Epithelial cell of proximal tubule (primary cell): ENCODE measurements at regions not wholly inside any gene's neighbourhood (a gene's known extent, or its start where the extent isn't known, plus 50 kb on each side); places are given as distances from the start of the nearest gene placed in this dataset.

Experiments used
- DNase-seq: peaks from one replicate; pipeline ENCODE4 v3.0.0-alpha.2; 2011; ENCODE audit warnings: low read depth
- H3K4me3 ChIP-seq: 2 replicates; pipeline ENCODE4 v1.5.1; 2011; ENCODE audit warnings: low read depth, mild to moderate bottlenecking, low read length
- TF ChIP-seq, protein P1 (sequence below): conservative IDR thresholded peaks from 2 replicates; pipeline ENCODE4 v1.5.1; 2012; ENCODE audit warnings: low read depth, mild to moderate bottlenecking, low read length

DNA sequence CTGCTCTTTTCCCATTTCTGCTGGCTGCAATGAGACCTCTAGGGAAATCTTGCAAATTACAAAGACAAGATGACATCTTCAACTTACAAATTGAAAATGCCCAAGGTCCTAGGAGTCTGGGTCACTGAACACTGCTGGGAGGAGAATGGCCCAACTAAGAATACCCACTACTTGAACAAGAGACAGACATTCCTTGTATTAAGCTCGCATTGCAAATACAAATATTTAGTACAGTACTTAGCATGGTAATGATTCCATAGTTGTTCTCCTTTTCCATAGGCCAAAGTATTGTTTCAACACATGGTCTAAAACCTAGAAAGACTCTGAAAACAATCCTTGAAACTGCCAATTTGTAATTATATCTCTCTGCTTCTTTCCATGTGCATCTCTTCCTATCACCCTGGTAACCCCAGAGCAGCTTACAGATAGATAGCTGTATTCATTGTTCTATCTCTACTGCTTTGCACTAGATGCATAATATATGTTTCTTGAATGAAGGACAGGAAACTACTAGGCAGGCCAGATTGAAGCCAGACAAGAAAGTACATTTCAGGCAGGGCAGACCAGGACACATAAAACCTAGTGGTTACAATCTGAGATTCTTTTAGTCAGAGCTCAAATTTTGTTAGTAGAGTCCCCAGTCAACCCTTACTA, 1545.7 kb upstream of the TENM4 start:
- no peak for DNase-seq
- TF ChIP-seq, protein P1, sequence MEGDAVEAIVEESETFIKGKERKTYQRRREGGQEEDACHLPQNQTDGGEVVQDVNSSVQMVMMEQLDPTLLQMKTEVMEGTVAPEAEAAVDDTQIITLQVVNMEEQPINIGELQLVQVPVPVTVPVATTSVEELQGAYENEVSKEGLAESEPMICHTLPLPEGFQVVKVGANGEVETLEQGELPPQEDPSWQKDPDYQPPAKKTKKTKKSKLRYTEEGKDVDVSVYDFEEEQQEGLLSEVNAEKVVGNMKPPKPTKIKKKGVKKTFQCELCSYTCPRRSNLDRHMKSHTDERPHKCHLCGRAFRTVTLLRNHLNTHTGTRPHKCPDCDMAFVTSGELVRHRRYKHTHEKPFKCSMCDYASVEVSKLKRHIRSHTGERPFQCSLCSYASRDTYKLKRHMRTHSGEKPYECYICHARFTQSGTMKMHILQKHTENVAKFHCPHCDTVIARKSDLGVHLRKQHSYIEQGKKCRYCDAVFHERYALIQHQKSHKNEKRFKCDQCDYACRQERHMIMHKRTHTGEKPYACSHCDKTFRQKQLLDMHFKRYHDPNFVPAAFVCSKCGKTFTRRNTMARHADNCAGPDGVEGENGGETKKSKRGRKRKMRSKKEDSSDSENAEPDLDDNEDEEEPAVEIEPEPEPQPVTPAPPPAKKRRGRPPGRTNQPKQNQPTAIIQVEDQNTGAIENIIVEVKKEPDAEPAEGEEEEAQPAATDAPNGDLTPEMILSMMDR, result no peak

DNA sequence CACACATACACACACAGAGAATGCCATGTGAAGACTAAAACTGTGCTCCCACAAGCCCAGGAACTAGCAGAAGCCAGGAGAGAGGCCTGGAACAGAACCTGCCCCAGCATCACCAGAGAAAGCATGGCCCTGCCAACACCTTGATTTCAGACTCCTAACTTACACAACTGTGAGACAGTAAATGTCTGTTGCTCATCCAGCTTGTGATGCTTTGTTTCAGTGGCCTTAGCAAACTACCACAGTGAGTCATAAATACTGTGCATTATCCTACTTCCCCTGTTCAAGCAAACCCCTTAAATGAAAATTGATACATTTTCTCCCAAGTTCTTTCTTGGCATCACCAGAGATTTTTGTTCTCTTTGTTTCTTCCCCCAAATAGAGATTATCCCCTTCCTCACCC, 1539.4 kb upstream of the TENM4 start:
- no peak overlapping the region for H3K4me3 ChIP-seq
- DNase-seq, result peak; percentile 37
- TF ChIP-seq, protein P1, result no peak

More for the DNA sequence above, 1545.7 kb upstream of the TENM4 start:
- H3K4me3 ChIP-seq, result no peak overlapping the region

DNA sequence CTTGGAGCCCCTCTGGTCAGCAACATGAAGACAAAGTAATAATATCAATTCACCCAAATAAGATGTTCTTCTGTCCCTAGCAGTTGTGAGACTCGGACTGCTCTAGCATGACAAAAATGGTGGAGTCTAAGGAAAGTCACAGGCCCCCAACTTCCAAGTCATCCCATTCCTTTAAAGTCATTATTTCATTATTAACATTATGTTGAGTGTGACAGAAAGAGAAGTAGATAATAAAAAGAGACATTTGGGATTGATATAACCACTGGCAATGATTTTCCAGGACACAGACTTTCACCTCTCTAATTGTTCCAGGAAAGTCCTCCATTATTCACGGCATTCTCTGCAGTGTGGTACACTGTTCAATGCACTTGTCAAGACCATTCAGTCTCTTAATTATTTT, 1533.0 kb upstream of the TENM4 start:
- TF ChIP-seq, protein P1, result no peak
- DNase-seq, result no peak
- H3K4me3 ChIP-seq, result no peak overlapping the region

DNA sequence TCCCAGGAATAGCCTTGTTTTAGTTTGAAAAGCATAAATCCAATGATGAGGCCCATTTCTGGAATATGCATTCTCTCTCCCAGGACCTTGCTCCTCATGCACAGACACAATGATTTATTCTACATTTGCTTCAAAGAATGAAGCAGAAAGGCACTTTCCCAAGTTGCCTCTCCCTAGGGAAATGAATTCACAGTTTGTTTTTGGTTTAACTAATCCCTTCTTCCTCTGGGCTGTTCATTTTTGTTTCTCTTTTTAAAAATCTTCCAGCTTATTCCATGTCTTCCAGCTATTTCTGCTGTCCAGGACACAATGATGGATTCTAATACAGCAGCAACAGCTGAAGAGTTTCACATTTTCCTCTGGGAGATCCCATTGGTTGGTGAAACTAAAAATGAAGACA, 1529.2 kb upstream of the TENM4 start:
- H3K4me3 ChIP-seq, result no peak overlapping the region
- DNase-seq, result no peak
- TF ChIP-seq, protein P1, result no peak

DNA sequence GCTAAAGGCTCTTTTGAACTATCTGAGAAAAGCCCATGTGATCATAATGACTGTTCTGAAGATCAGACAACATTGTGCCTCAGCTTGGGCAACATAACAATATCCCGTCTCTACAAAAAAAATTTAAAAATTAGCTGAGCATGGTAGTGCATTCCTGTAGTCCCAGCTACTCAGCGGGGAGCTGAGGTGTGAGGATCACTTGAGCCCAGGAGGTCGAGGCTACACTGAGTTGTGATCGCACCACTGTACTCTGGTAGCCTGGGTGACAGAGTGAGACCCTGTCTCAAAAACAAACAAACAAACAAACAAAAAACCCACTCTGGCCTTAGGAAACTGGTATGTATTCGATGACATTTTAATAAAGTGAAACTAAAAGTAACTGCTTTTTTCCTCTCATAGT, 1526.8 kb upstream of the TENM4 start:
- TF ChIP-seq, protein P1, result no peak
- no peak overlapping the region for H3K4me3 ChIP-seq
- no peak for DNase-seq

DNA sequence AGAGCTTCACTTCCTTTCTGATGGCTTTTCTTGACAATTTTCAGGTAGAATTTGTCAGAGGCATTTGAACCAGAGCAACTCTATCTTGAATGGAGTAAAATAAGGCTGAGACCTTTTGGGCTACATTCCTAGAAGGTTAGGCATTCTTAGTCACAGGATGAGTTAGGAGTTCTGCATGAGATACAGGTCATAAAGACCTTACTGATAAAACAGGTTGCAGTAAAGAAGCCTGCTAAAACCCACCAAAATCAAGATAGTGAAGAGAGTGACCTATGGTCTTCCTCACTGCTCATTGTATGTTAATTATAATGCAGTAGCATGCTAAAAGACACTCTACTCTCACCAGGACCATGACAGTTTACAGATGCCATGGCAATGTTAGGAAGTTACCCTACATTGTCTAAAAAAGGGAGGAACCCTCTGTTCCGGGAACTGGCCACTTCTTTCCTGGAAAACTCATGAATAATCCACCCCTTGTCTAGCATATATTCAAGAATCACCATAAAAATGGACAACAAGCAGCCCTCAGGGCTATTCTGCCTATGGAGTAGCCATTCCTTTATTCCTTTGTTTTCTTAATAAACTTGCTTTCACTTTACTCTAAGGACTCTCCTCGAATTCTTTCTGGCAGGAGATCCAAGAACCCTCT, 1519.7 kb upstream of the TENM4 start:
- TF ChIP-seq, protein P1, result no peak
- H3K4me3 ChIP-seq, result no peak overlapping the region
- no peak for DNase-seq

DNA sequence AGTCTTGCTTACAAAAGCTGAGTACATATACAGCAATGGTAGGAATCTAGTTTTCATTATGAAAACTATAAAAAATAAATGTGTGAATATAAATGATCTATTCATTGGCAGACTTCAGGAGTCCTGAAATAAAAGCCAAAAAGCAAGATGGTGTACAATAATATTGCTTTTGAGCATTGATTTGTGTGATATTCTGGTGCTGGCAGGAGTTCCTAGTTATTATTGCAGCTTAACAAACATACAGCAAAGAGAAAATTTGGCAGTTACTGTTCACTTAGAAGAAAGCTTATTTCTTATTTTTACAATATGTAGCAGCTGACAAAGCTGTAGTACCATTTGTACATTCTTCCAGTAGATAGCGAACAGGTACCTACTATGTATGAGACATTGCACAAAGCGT, 1518.9 kb upstream of the TENM4 start:
- DNase-seq, result no peak
- TF ChIP-seq, protein P1, result no peak
- H3K4me3 ChIP-seq, result no peak overlapping the region
